H9 (cell line): ENCODE measurements at regions not wholly inside any gene's neighbourhood (a gene's known extent, or its start where the extent isn't known, plus 50 kb on each side); places are given as distances from the start of the nearest gene placed in this dataset.

Experiments used
- DNase-seq: peaks from one replicate; pipeline ENCODE4 v3.0.0-alpha.2; 2017
- H2AFZ ChIP-seq: one replicate; pipeline ENCODE4 v1.6.1; 2013; ENCODE audit warnings: mild to moderate bottlenecking, low read length, control low read depth, moderate library complexity
- H2AK5ac ChIP-seq: 2 replicates; pipeline ENCODE4 v1.6.1; 2013; ENCODE audit warnings: low read length, control low read depth, mixed read lengths; ENCODE audit not compliant: insufficient read length
- H2BK120ac ChIP-seq: one replicate; pipeline ENCODE4 v1.6.1; 2013; ENCODE audit warnings: low read depth, mild to moderate bottlenecking, low read length, control low read depth, inconsistent platforms; ENCODE audit not compliant: poor library complexity, severe bottlenecking
- H2BK12ac ChIP-seq: 2 replicates; pipeline ENCODE4 v1.6.1; 2013; ENCODE audit warnings: low read length, control low read depth, mixed read lengths, low read depth; ENCODE audit not compliant: insufficient read length
- H2BK15ac ChIP-seq: 2 replicates; pipeline ENCODE4 v1.6.1; 2013; ENCODE audit warnings: low read depth, low read length, control low read depth
- H2BK20ac ChIP-seq: one replicate; pipeline ENCODE4 v1.6.1; 2013; ENCODE audit warnings: low read depth, mild to moderate bottlenecking, low read length, control low read depth, inconsistent platforms; ENCODE audit not compliant: poor library complexity, severe bottlenecking
- H2BK5ac ChIP-seq: 2 replicates; pipeline ENCODE4 v1.6.1; 2013; ENCODE audit warnings: low read length, control low read depth, mixed read lengths; ENCODE audit not compliant: insufficient read length
- H3K14ac ChIP-seq: 2 replicates; pipeline ENCODE4 v1.6.1; 2013; ENCODE audit warnings: low read length, control low read depth; ENCODE audit not compliant: insufficient read depth
- H3K18ac ChIP-seq: 2 replicates; pipeline ENCODE4 v1.6.1; 2013; ENCODE audit warnings: low read depth, mild to moderate bottlenecking, mixed read lengths, low read length, control low read depth; ENCODE audit not compliant: insufficient read length
- H3K23ac ChIP-seq: 2 replicates; pipeline ENCODE4 v1.6.1; 2013; ENCODE audit warnings: low read length, control low read depth, mixed read lengths, low read depth; ENCODE audit not compliant: insufficient read length
- H3K23me2 ChIP-seq: 2 replicates; pipeline ENCODE4 v1.6.1; 2013; ENCODE audit warnings: low read depth, mild to moderate bottlenecking, mixed read lengths, low read length, control low read depth; ENCODE audit not compliant: insufficient read length, poor library complexity, severe bottlenecking
- H3K27ac ChIP-seq: 2 replicates; pipeline ENCODE4 v1.5.1; 2013; ENCODE audit warnings: low read length, control low read depth, mixed read lengths, low read depth; ENCODE audit not compliant: insufficient read length
- H3K27me3 ChIP-seq: 2 replicates; pipeline ENCODE4 v1.6.1; 2013; ENCODE audit warnings: low read length, control low read depth, inconsistent platforms; ENCODE audit not compliant: insufficient read depth
- H3K4ac ChIP-seq: 2 replicates; pipeline ENCODE4 v1.6.1; 2013; ENCODE audit warnings: low read depth, mild to moderate bottlenecking, control low read depth, inconsistent platforms, low read length, moderate library complexity
- H3K4me1 ChIP-seq: 2 replicates; pipeline ENCODE4 v1.6.1; 2013; ENCODE audit warnings: low read length, control low read depth, inconsistent platforms; ENCODE audit not compliant: insufficient read depth
- H3K4me2 ChIP-seq: 2 replicates; pipeline ENCODE4 v1.6.1; 2013; ENCODE audit warnings: low read length, control low read depth, mixed read lengths; ENCODE audit not compliant: insufficient read length, insufficient read depth
- H3K56ac ChIP-seq: 2 replicates; pipeline ENCODE4 v1.6.1; 2013; ENCODE audit warnings: low read depth, mild to moderate bottlenecking, mixed read lengths, low read length, control low read depth; ENCODE audit not compliant: insufficient read length
- H3K79me1 ChIP-seq: 2 replicates; pipeline ENCODE4 v1.6.1; 2013; ENCODE audit warnings: low read depth, mild to moderate bottlenecking, moderate library complexity, low read length, control low read depth, inconsistent platforms; ENCODE audit not compliant: insufficient read depth, poor library complexity, severe bottlenecking
- H3K79me2 ChIP-seq: 2 replicates; pipeline ENCODE4 v1.6.1; 2013; ENCODE audit warnings: low read length, control low read depth, inconsistent platforms; ENCODE audit not compliant: insufficient read depth
- H3K9ac ChIP-seq: 2 replicates; pipeline ENCODE4 v1.6.1; 2013; ENCODE audit warnings: low read length, control low read depth, mixed read lengths; ENCODE audit not compliant: insufficient read length; ENCODE audit errors: extremely low read depth
- H3K9me3 ChIP-seq: one replicate; pipeline ENCODE4 v1.6.1; 2013; ENCODE audit warnings: low read depth, low read length, inconsistent platforms; ENCODE audit not compliant: control insufficient read depth
- H3T11ph ChIP-seq: one replicate; pipeline ENCODE4 v1.6.1; 2013; ENCODE audit warnings: mild to moderate bottlenecking, low read length, control low read depth, inconsistent platforms
- H4K20me1 ChIP-seq: one replicate; pipeline ENCODE4 v1.6.1; 2013; ENCODE audit not compliant: control insufficient read depth, insufficient read length, insufficient read depth
- H4K5ac ChIP-seq: 2 replicates; pipeline ENCODE4 v1.6.1; 2013; ENCODE audit warnings: low read depth, mild to moderate bottlenecking, mixed read lengths, low read length, control low read depth; ENCODE audit not compliant: insufficient read length
- H4K8ac ChIP-seq: replicated peaks from 2 replicates; pipeline ENCODE4 v1.6.1; 2013; ENCODE audit warnings: low read length, control low read depth, mixed read lengths, low read depth; ENCODE audit not compliant: insufficient read length
- H4K91ac ChIP-seq: 2 replicates; pipeline ENCODE4 v1.6.1; 2013; ENCODE audit warnings: low read depth, mild to moderate bottlenecking, moderate library complexity, mixed read lengths, low read length, control low read depth; ENCODE audit not compliant: insufficient read length
- H3K27ac Mint-ChIP-seq, 3 experiments: 2 replicates in 2 of 3; 3 replicates in 1 of 3; pipeline ENCODE4 v1.8.0; 2020 to 2021; ENCODE audit warnings: mixed read lengths in 3 of 3, mild to moderate bottlenecking in 1 of 3, moderate library complexity in 1 of 3
- H3K27me3 Mint-ChIP-seq: 2 replicates; pipeline ENCODE4 v1.8.0; 2021; ENCODE audit warnings: low read depth, mild to moderate bottlenecking, moderate library complexity, mixed read lengths
- H3K36me3 Mint-ChIP-seq, 3 experiments: 2 replicates in 2 of 3; 3 replicates in 1 of 3; pipeline ENCODE4 v1.8.0; 2020 to 2021; ENCODE audit warnings: low read depth in 3 of 3, mixed read lengths in 3 of 3; ENCODE audit not compliant: insufficient read depth in 1 of 3
- H3K4me1 Mint-ChIP-seq, 2 experiments: 2 replicates each; pipeline ENCODE4 v1.8.0; 2020; ENCODE audit warnings: mixed read lengths in 2 of 2
- H3K4me3 Mint-ChIP-seq, 2 experiments: 2 replicates in 1 of 2; 3 replicates in 1 of 2; pipeline ENCODE4 v1.8.0; 2020 to 2021; ENCODE audit warnings: mild to moderate bottlenecking in 2 of 2, mixed read lengths in 2 of 2, moderate library complexity in 1 of 2
- H3K9me3 Mint-ChIP-seq, 2 experiments: 2 replicates in 1 of 2; 3 replicates in 1 of 2; pipeline ENCODE4 v1.8.0; 2020; ENCODE audit warnings: mild to moderate bottlenecking in 2 of 2, mixed read lengths in 2 of 2, moderate library complexity in 1 of 2
- WGBS: extraction: QIAGEN DNeasy Blood & Tissue Kit; methylation state at CpG from one replicate; pipeline ENCODE4 v1.1.7; 2013; ENCODE audit warnings: missing lambda C conversion rate, low lambda C conversion rate, mixed read lengths; ENCODE audit not compliant: insufficient read length; ENCODE audit errors: extremely low coverage; 5-methylcytosine and 5-hydroxymethylcytosine counted together
- TF ChIP-seq, protein P1 (sequence below): fragments of 200-600 bp; sonication (generic); conservative IDR thresholded peaks from 3 replicates; pipeline ENCODE4 v1.8.0; 2021; ENCODE audit warnings: antibody characterized with exemption, mild to moderate bottlenecking

DNA sequence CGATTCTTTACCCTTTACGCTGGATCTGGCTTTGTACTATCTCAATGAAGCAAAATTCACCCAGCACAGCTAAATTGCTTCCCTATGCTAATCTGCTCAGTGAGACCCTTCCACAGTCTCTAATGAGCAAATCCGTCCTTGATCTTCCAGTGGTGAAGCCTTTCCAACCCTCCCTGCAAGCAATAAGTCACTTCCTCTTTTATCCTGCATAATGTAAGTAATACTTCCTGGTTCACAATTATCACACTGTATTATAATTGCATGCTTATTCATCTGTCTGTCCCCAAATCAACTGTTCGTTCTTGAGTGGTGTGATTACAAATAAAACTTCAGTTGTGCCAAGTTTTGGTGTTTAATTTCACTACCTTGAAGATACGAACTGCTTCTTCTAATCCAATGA lies 404.0 kb downstream of the ADCYAP1 start:
- no peak overlapping the region for H3K23ac ChIP-seq
- no peak overlapping the region for H2BK15ac ChIP-seq
- Mint-ChIP-seq H3K27ac (no peak overlapping the region), H3K27me3 (no peaks in the 10 kb centered on the region), H3K9me3 (peaks cover 0 to 5% of the 10 kb centered on the region in 2 experiments; a peak in 1 of 5 replicates), H3K4me3 (no peak overlapping the region), H3K36me3 (no peaks in the 10 kb centered on the region), H3K4me1 (peaks cover 1 to 2% of the 10 kb centered on the region in 2 experiments; a peak in 3 of 4 replicates)
- no peak overlapping the region for H2BK20ac ChIP-seq
- WGBS, result no CpG with 5 or more reads among the region's 5 CpGs
- no peak overlapping the region for H4K5ac ChIP-seq
- no peaks in the 10 kb centered on the region for H3K4me1 ChIP-seq
- no peak overlapping the region for H2BK12ac ChIP-seq
- H4K8ac ChIP-seq, result no peak overlapping the region
- H3K14ac ChIP-seq, result no peak overlapping the region
- no peak overlapping the region for H2BK120ac ChIP-seq
- H3K9me3 ChIP-seq, result no peaks in the 10 kb centered on the region
- H3K79me2 ChIP-seq, result no peaks in the 10 kb centered on the region
- H3K79me1 ChIP-seq, result no peaks in the 10 kb centered on the region
- H3K9ac ChIP-seq, result no peak overlapping the region
- H2AK5ac ChIP-seq, result no peak overlapping the region
- no peak overlapping the region for H3K4ac ChIP-seq
- H3K27me3 ChIP-seq, result no peaks in the 10 kb centered on the region
- no peak overlapping the region for H3K4me2 ChIP-seq
- no peaks in the 10 kb centered on the region for H3K23me2 ChIP-seq
- H3K27ac ChIP-seq, result no peak overlapping the region
- no peak for DNase-seq
- no peak overlapping the region for H3T11ph ChIP-seq
- TF ChIP-seq, protein P1, sequence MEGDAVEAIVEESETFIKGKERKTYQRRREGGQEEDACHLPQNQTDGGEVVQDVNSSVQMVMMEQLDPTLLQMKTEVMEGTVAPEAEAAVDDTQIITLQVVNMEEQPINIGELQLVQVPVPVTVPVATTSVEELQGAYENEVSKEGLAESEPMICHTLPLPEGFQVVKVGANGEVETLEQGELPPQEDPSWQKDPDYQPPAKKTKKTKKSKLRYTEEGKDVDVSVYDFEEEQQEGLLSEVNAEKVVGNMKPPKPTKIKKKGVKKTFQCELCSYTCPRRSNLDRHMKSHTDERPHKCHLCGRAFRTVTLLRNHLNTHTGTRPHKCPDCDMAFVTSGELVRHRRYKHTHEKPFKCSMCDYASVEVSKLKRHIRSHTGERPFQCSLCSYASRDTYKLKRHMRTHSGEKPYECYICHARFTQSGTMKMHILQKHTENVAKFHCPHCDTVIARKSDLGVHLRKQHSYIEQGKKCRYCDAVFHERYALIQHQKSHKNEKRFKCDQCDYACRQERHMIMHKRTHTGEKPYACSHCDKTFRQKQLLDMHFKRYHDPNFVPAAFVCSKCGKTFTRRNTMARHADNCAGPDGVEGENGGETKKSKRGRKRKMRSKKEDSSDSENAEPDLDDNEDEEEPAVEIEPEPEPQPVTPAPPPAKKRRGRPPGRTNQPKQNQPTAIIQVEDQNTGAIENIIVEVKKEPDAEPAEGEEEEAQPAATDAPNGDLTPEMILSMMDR, result no peak
- no peak overlapping the region for H2AFZ ChIP-seq
- H4K91ac ChIP-seq, result no peak overlapping the region
- no peak overlapping the region for H3K56ac ChIP-seq
- H2BK5ac ChIP-seq, result no peak overlapping the region
- H3K18ac ChIP-seq, result no peak overlapping the region
- H4K20me1 ChIP-seq, result no peaks in the 10 kb centered on the region
